ENCODE measurements at regions not wholly inside any gene's neighbourhood (a gene's known extent, or its start where the extent isn't known, plus 50 kb on each side); places are given as distances from the start of the nearest gene placed in this dataset.

- ATAC-seq, result peak in 1 of 4 donors; percentile 12
- DNase-seq, result no peak
- H3K4me3 ChIP-seq, result no peak overlapping the region
- peak overlapping the region in 1 of 12 donors; percentile 5 for H3K27ac ChIP-seq
- no peaks in the 10 kb centered on the region for H3K27me3 ChIP-seq
- 65 to 82% (median 78%) methylated on average over 1 of the region's 1 CpG for WGBS, 4 donors
- no peaks in the 10 kb centered on the region for H3K36me3 ChIP-seq
- TF ChIP-seq CTCF (IDR thresholded peaks at IDR 0.05), result no peak
- no peak for TF ChIP-seq POLR2A (IDR thresholded peaks at IDR 0.05)
- peaks cover 0 to 29% (median 7%) of the 10 kb centered on the region in 12 donors for H3K4me1 ChIP-seq
- intact Hi-C loops (cut with DNase I), result loop anchor here in 7 of 10 donors (5.0 to 10.0 kb wide), 5 partner anchors 117 to 149 kb away; no protein-coding TSS in a partner anchor
- peaks cover 0 to 2% (median 0%) of the 10 kb centered on the region in 12 donors for H3K9me3 ChIP-seq
Observed at GRCh38 chr12:19894050-19894449, 454.8 kb downstream of the AEBP2 start.

DNA sequence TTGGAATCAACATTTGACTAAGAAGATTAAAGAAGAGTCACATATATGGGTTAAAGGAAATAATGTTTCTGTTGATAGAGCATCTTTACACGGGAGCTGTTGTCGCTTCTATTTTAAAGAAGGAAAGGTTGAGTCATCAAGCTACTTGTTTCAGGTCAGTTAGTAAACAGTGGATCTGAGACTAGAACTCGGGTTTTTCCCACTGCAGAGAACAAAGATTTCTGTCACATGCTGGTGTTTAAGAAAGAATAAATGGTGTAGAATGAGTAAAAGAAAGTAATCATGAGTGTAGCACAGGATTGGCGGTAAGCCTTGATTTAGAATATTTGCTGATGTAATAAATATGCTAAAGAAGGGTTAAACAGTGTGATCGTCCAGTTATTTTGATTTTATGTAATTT, 455.5 kb downstream of the AEBP2 start:
- intact Hi-C loops (cut with DNase I), result loop anchor here in 7 of 10 donors (5.0 to 10.0 kb wide), 6 partner anchors 48 to 150 kb away; no protein-coding TSS in a partner anchor
- no peak for DNase-seq
- Histone ChIP-seq H3K4me1 (peaks cover 0 to 29% (median 7%) of the 10 kb centered on the region in 12 donors), H3K36me3 (no peaks in the 10 kb centered on the region), H3K9me3 (peaks cover 0 to 7% (median 0%) of the 10 kb centered on the region in 12 donors), H3K4me3 (no peak overlapping the region), H3K27ac (peak overlapping the region in 8 of 12 donors; percentile 3 to 53 (median 15)), H3K27me3 (no peaks in the 10 kb centered on the region)
- peak in 1 of 4 donors; percentile 50 for ATAC-seq
- no peak for TF ChIP-seq POLR2A (IDR thresholded peaks at IDR 0.05)
- TF ChIP-seq CTCF (IDR thresholded peaks at IDR 0.05), result no peak
- 45 to 61% (median 46%) methylated on average over 5 of the region's 5 CpGs for WGBS, 4 donors

GRCh38 chr12:19895246-19896020, 456.1 kb downstream of the AEBP2 start:
- no peak for DNase-seq
- ATAC-seq, result no peak
- TF ChIP-seq CTCF (IDR thresholded peaks at IDR 0.05), result no peak
- no peak for TF ChIP-seq POLR2A (IDR thresholded peaks at IDR 0.05)
- no peaks in the 10 kb centered on the region for H3K36me3 ChIP-seq
- peak overlapping the region in 8 of 12 donors; percentile 3 to 53 (median 24) for H3K27ac ChIP-seq
- H3K9me3 ChIP-seq, result peaks cover 0 to 7% (median 0%) of the 10 kb centered on the region in 12 donors
- no peaks in the 10 kb centered on the region for H3K27me3 ChIP-seq
- no peak overlapping the region for H3K4me3 ChIP-seq
- intact Hi-C loops (cut with DNase I), result loop anchor here in 5 of 10 donors (5.0 to 10.0 kb wide), 4 partner anchors 48 to 151 kb away; no protein-coding TSS in a partner anchor
- 19 to 35% (median 29%) methylated on average over 2 of the region's 2 CpGs for WGBS, 4 donors
- H3K4me1 ChIP-seq, result peaks cover 0 to 29% (median 7%) of the 10 kb centered on the region in 12 donors

- Histone ChIP-seq H3K4me1 (peaks cover 0 to 29% (median 7%) of the 10 kb centered on the region in 12 donors), H3K27ac (peak overlapping the region in 6 of 12 donors; percentile 3 to 82 (median 44)), H3K4me3 (no peak overlapping the region), H3K36me3 (no peaks in the 10 kb centered on the region), H3K27me3 (no peaks in the 10 kb centered on the region), H3K9me3 (peaks cover 0 to 13% (median 0%) of the 10 kb centered on the region in 12 donors)
- no peak for TF ChIP-seq POLR2A (IDR thresholded peaks at IDR 0.05)
- TF ChIP-seq CTCF (IDR thresholded peaks at IDR 0.05), result no peak
- DNase-seq (no peak), ATAC-seq (no peak)
- 89 to 97% (median 95%) methylated on average over 1 of the region's 1 CpG for WGBS, 4 donors
- intact Hi-C loops (cut with DNase I), result loop anchor here in 5 of 10 donors (5.0 to 10.0 kb wide), 4 partner anchors 49 to 151 kb away; no protein-coding TSS in a partner anchor
Observed at GRCh38 chr12:19896041-19896440, 456.7 kb downstream of the AEBP2 start.

Measured in heart left ventricle (tissue), 16 donors.